Ascending aorta (tissue), 2 donors: ENCODE measurements at regions not wholly inside any gene's neighbourhood (a gene's known extent, or its start where the extent isn't known, plus 50 kb on each side); places are given as distances from the start of the nearest gene placed in this dataset.

ENCODE experiments used
- DNase-seq, 2 donors: peaks; one replicate each; pipeline ENCODE4 v3.0.0-alpha.2; 2019; ENCODE audit warnings: low spot score in 2 of 2
- H3K27ac ChIP-seq, 2 donors: fragments of 200-600 bp; sonication (generic); one replicate each; pipeline ENCODE4 v1.5.1; 2016 to 2017; ENCODE audit warnings: mild to moderate bottlenecking in 1 of 2
- H3K27me3 ChIP-seq: fragments of 200-600 bp; sonication (generic); one replicate; pipeline ENCODE4 v1.5.1; 2017
- H3K36me3 ChIP-seq, 2 donors: fragments of 200-600 bp; sonication (generic); one replicate each; pipeline ENCODE4 v1.5.1; 2016
- H3K4me1 ChIP-seq, 2 donors: fragments of 200-600 bp; sonication (generic); one replicate each; pipeline ENCODE4 v1.5.1; 2016 to 2017; ENCODE audit warnings: mild to moderate bottlenecking in 1 of 2
- H3K4me3 ChIP-seq, 2 donors: fragments of 200-600 bp; sonication (generic); one replicate each; pipeline ENCODE4 v1.5.1; 2016 to 2017; ENCODE audit warnings: mild to moderate bottlenecking in 1 of 2
- H3K9me3 ChIP-seq, 2 donors: fragments of 200-600 bp; sonication (generic); one replicate each; pipeline ENCODE4 v1.5.1; 2016
- CTCF ChIP-seq, 3 experiments: fragments of 200-600 bp in 2 of 3; fragments of 450-650 bp in 1 of 3; sonication (generic) in 2 of 3; IDR thresholded peaks; one replicate each; pipeline ENCODE4 v1.5.1; 2016 to 2019; ENCODE audit warnings: antibody characterized with exemption in 3 of 3, mild to moderate bottlenecking in 1 of 3, moderate library complexity in 1 of 3
- intact Hi-C: fragments of 100-400 bp; cut with DNase I; formaldehyde crosslinking; loops from one replicate; pipeline ENCODE4 v1.15.1; 2023

- Histone ChIP-seq H3K4me1 (no peaks in the 10 kb centered on the region), H3K27ac (no peak overlapping the region), H3K27me3 (no peaks in the 10 kb centered on the region), H3K36me3 (no peaks in the 10 kb centered on the region), H3K9me3 (no peaks in the 10 kb centered on the region), H3K4me3 (no peak overlapping the region)
- DNase-seq, result no peak
- intact Hi-C loops, result no loop called here
- TF ChIP-seq CTCF (IDR thresholded peaks at IDR 0.05), result no peak
Measured at GRCh38 chr14:98888927-98889835, 382.8 kb downstream of the BCL11B start.

DNA sequence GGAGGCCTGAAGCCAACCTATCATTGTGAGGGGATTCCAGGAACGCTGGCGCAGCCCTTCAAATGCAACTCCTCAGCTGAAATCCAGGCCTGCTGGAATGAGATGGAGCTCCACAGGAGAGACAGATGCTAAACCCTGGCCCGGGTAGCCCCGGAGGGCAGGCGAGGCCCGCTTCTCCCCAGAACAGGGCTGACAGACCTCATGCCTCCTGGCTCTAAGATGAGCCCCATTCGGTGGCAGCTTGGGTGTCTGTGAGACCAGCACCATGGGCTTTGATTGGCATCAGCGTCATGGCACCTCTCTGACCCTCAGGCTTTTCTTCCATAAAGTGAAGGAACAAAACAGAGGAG, 382.2 kb downstream of the BCL11B start:
- no peaks in the 10 kb centered on the region for H3K27me3 ChIP-seq
- H3K36me3 ChIP-seq, result no peaks in the 10 kb centered on the region
- no peak overlapping the region for H3K4me3 ChIP-seq
- no peak for DNase-seq
- no peaks in the 10 kb centered on the region for H3K9me3 ChIP-seq
- no peak overlapping the region for H3K27ac ChIP-seq
- no peaks in the 10 kb centered on the region for H3K4me1 ChIP-seq
- intact Hi-C loops, result no loop called here
- TF ChIP-seq CTCF (IDR thresholded peaks at IDR 0.05), result no peak

DNA sequence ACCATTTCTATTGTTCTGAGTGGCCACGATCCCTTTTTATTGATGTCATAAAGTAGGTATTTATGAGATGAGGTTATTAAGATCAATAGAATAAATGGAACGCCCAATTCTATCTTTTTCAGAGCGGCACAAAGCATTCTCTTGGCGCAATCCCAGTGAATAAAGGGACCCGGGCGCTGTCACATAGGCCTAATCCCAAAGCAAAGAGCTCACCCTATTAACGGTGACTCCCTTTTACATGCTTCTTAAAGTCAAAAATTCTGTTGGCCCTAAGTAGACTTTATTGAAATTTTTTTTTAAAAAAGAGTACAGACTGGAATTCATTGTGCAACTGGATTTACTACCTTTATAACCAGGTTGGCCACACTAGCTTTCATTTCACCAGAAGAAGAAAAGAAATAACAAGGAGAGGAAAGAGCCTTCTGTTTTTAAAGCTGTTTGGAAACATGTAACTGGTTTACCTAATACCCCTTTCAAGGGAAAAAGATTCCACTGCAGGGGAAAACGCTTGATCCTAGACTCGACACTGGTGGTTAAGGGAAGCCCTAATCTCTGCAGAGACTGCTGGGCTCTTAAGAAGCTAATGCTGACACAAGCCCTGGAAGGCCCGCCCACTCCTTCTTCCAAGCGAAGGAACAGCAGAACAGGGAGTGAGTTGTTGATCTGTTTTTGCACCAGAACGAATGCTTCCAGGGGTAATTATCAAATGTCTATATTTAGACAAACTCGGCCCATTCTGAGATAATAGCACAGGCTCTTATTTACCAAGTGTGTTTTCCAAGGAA, 381.2 kb downstream of the BCL11B start:
- Histone ChIP-seq H3K4me1 (no peaks in the 10 kb centered on the region), H3K9me3 (no peaks in the 10 kb centered on the region), H3K27ac (no peak overlapping the region), H3K27me3 (no peaks in the 10 kb centered on the region), H3K36me3 (no peaks in the 10 kb centered on the region), H3K4me3 (no peak overlapping the region)
- DNase-seq, result no peak
- intact Hi-C loops, result no loop called here
- TF ChIP-seq CTCF (IDR thresholded peaks at IDR 0.05), result no peak

DNA sequence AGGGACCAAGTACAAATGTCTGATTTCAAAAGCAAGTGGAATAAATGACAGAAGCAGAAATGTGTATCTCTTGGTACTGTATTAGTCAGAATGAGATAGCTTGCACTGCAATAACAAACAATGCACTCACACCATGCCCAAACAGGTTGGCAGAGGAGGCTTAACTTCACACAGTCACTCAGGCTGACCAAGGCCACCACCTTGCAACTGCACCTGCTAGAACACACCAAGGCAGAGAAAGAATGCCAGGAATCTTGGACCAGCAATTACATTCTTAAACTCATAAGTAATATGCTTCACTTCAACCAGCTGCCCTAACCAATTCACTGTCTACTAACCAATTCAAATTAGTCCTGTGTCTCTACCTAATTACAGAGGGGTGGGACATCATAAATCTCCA, 378.3 kb downstream of the BCL11B start:
- DNase-seq, result no peak
- H3K9me3 ChIP-seq, result no peaks in the 10 kb centered on the region
- H3K4me1 ChIP-seq, result no peaks in the 10 kb centered on the region
- no peak for TF ChIP-seq CTCF (IDR thresholded peaks at IDR 0.05)
- intact Hi-C loops, result no loop called here
- no peak overlapping the region for H3K27ac ChIP-seq
- no peaks in the 10 kb centered on the region for H3K27me3 ChIP-seq
- no peak overlapping the region for H3K4me3 ChIP-seq
- no peaks in the 10 kb centered on the region for H3K36me3 ChIP-seq

- Histone ChIP-seq H3K9me3 (no peaks in the 10 kb centered on the region), H3K4me3 (no peak overlapping the region), H3K27ac (no peak overlapping the region), H3K4me1 (no peaks in the 10 kb centered on the region), H3K27me3 (no peaks in the 10 kb centered on the region), H3K36me3 (no peaks in the 10 kb centered on the region)
- no peak for DNase-seq
- no peak for TF ChIP-seq CTCF (IDR thresholded peaks at IDR 0.05)
- intact Hi-C loops, result no loop called here
Measured at GRCh38 chr14:98894600-98894999, 377.4 kb downstream of the BCL11B start.
